Transverse colon (tissue), 3 donors: ENCODE measurements at regions not wholly inside any gene's neighbourhood (a gene's known extent, or its start where the extent isn't known, plus 50 kb on each side); places are given as distances from the start of the nearest gene placed in this dataset.

Experiments used
- POLR2A ChIP-seq: fragments of 450-650 bp; IDR thresholded peaks from one replicate; pipeline ENCODE4 v1.6.1; 2016; ENCODE audit warnings: antibody characterized with exemption, mild to moderate bottlenecking, moderate library complexity
- TF ChIP-seq, protein P1 (sequence below), 5 experiments: fragments of 200-600 bp in 3 of 5; fragments of 450-650 bp in 2 of 5; sonication (generic) in 3 of 5; IDR thresholded peaks; 1 replicate in 2 of 5; 2 replicates in 3 of 5; pipeline ENCODE4 v1.5.1; 2016 to 2017; ENCODE audit warnings: antibody characterized with exemption in 5 of 5, inconsistent platforms in 3 of 5, mild to moderate bottlenecking in 2 of 5, moderate library complexity in 1 of 5

DNA sequence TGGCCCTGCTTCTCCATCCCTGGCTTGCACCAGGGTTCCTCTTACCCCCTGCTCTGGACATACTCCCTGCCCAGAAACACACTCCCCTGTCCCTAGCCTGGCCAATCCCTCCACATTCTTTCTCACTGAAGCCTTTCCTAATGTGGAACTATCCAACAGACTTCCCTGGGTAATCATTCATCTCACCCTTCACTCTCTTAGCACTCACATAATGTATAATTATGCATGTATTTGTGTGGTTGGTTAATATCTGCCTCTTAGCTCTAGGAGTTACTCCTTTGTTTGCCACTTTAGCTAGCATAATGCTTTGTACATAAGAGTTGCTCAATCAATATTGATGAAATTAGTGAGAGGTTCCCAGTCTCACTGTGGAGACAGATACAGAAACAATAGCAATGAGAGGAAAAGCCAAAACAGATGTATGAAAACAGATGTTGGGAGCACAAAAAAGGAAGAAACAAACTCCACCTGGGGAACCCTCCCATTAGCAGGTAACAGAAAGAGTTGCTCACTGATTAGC, 76.9 kb upstream of the WARS2 start:
- no peak for TF ChIP-seq POLR2A
- TF ChIP-seq, protein P1, sequence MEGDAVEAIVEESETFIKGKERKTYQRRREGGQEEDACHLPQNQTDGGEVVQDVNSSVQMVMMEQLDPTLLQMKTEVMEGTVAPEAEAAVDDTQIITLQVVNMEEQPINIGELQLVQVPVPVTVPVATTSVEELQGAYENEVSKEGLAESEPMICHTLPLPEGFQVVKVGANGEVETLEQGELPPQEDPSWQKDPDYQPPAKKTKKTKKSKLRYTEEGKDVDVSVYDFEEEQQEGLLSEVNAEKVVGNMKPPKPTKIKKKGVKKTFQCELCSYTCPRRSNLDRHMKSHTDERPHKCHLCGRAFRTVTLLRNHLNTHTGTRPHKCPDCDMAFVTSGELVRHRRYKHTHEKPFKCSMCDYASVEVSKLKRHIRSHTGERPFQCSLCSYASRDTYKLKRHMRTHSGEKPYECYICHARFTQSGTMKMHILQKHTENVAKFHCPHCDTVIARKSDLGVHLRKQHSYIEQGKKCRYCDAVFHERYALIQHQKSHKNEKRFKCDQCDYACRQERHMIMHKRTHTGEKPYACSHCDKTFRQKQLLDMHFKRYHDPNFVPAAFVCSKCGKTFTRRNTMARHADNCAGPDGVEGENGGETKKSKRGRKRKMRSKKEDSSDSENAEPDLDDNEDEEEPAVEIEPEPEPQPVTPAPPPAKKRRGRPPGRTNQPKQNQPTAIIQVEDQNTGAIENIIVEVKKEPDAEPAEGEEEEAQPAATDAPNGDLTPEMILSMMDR (IDR thresholded peaks at IDR 0.05), result no peak
